ENCODE measurements at regions not wholly inside any gene's neighbourhood (a gene's known extent, or its start where the extent isn't known, plus 50 kb on each side); places are given as distances from the start of the nearest gene placed in this dataset.

DNA sequence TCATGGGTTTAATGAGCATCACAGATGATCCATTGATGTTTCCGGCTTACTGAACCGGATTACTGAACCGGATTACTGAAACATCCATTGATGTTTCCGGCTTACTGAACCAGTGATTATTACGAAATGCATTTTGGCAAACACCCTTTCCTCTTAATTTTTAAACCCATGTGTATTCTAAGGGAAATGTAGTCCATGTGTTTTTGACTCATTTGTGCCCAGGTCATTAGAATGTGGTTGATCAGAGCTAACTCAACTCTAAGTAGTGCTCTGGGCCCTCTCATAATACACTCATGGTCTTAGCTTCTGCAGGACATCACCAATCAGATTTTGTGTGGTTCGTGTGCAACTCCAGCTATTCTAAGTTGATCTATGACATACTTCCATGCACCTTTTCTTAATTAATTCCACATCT is 141.6 kb downstream of the SPATA18 start:
- no peak for TF ChIP-seq POLR2A (IDR thresholded peaks at IDR 0.05)
- TF ChIP-seq, protein P1, sequence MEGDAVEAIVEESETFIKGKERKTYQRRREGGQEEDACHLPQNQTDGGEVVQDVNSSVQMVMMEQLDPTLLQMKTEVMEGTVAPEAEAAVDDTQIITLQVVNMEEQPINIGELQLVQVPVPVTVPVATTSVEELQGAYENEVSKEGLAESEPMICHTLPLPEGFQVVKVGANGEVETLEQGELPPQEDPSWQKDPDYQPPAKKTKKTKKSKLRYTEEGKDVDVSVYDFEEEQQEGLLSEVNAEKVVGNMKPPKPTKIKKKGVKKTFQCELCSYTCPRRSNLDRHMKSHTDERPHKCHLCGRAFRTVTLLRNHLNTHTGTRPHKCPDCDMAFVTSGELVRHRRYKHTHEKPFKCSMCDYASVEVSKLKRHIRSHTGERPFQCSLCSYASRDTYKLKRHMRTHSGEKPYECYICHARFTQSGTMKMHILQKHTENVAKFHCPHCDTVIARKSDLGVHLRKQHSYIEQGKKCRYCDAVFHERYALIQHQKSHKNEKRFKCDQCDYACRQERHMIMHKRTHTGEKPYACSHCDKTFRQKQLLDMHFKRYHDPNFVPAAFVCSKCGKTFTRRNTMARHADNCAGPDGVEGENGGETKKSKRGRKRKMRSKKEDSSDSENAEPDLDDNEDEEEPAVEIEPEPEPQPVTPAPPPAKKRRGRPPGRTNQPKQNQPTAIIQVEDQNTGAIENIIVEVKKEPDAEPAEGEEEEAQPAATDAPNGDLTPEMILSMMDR (IDR thresholded peaks at IDR 0.05), result no peak
